ENCODE measurements at regions not wholly inside any gene's neighbourhood (a gene's known extent, or its start where the extent isn't known, plus 50 kb on each side); places are given as distances from the start of the nearest gene placed in this dataset.

GRCh38 chr22:25508161-25508560 is 56.3 kb upstream of the GRK3 start:
- TF ChIP-seq, protein P1, sequence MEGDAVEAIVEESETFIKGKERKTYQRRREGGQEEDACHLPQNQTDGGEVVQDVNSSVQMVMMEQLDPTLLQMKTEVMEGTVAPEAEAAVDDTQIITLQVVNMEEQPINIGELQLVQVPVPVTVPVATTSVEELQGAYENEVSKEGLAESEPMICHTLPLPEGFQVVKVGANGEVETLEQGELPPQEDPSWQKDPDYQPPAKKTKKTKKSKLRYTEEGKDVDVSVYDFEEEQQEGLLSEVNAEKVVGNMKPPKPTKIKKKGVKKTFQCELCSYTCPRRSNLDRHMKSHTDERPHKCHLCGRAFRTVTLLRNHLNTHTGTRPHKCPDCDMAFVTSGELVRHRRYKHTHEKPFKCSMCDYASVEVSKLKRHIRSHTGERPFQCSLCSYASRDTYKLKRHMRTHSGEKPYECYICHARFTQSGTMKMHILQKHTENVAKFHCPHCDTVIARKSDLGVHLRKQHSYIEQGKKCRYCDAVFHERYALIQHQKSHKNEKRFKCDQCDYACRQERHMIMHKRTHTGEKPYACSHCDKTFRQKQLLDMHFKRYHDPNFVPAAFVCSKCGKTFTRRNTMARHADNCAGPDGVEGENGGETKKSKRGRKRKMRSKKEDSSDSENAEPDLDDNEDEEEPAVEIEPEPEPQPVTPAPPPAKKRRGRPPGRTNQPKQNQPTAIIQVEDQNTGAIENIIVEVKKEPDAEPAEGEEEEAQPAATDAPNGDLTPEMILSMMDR (IDR thresholded peaks at IDR 0.05) = no peak
- no peak for TF ChIP-seq POLR2A (IDR thresholded peaks at IDR 0.05)
- WGBS, 2 donors = 92% methylated on average over 3 of the region's 3 CpGs
- no peaks in the 10 kb centered on the region for H3K27me3 ChIP-seq

GRCh38 chr22:25508761-25509321 is 55.6 kb upstream of the GRK3 start:
- Histone ChIP-seq H3K27me3 (no peaks in the 10 kb centered on the region), H3K36me3 (ENCODE audit: low read depth, missing control alignments) (no peaks in the 10 kb centered on the region), H3K27ac (no peak overlapping the region), H3K4me3 (no peak overlapping the region), H3K9me3 (no peaks in the 10 kb centered on the region), H3K4me1 (no peaks in the 10 kb centered on the region)
- intact Hi-C loops (cut with DNase I; ENCODE audit: low total_unique reads) = no loop called here
- TF ChIP-seq, protein P1 (IDR thresholded peaks at IDR 0.05) = no peak
- no peak for TF ChIP-seq POLR2A (IDR thresholded peaks at IDR 0.05)
- DNase-seq = no peak
- 70 to 80% methylated on average over 5 of the region's 5 CpGs for WGBS, 2 donors

More at GRCh38 chr22:25508161-25508560, 56.3 kb upstream of the GRK3 start:
- intact Hi-C loops (cut with DNase I; ENCODE audit: low total_unique reads) = no loop called here
- H3K27ac ChIP-seq = no peak overlapping the region
- H3K9me3 ChIP-seq = no peaks in the 10 kb centered on the region
- no peaks in the 10 kb centered on the region for H3K4me1 ChIP-seq
- H3K4me3 ChIP-seq = no peak overlapping the region
- no peaks in the 10 kb centered on the region for H3K36me3 ChIP-seq (ENCODE audit: low read depth, missing control alignments)
- DNase-seq = no peak

DNA sequence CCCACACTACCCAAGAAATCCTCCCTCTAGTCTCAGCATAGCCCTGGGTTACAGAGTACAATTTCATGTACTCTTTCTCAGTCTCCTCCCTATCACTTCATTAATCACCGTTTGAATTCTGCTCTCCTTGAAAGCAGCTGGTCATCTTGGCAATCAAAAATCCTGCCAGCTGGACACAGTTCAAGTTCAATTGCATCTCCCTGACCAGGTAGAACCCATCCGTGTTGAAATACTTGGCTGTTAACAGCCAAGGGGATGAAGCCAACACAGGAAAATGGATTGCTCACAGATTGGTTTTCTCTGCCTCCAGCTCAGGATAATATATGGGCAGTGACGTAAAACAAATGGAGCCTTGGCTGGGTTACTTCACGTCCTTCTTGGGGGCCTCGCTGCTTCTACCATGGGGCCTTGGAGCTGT is 55.1 kb upstream of the GRK3 start:
- TF ChIP-seq POLR2A (IDR thresholded peaks at IDR 0.05) = no peak
- TF ChIP-seq, protein P1 (IDR thresholded peaks at IDR 0.05) = no peak
- no peak overlapping the region for H3K27ac ChIP-seq
- no peak for DNase-seq
- H3K27me3 ChIP-seq = no peaks in the 10 kb centered on the region
- no peaks in the 10 kb centered on the region for H3K36me3 ChIP-seq (ENCODE audit: low read depth, missing control alignments)
- intact Hi-C loops (cut with DNase I; ENCODE audit: low total_unique reads) = no loop called here
- no peaks in the 10 kb centered on the region for H3K4me1 ChIP-seq
- H3K9me3 ChIP-seq = no peaks in the 10 kb centered on the region
- H3K4me3 ChIP-seq = no peak overlapping the region
- WGBS, 2 donors = 45 to 75% methylated on average over 5 of the region's 5 CpGs

GRCh38 chr22:25510876-25511275 is 53.6 kb upstream of the GRK3 start:
- DNase-seq = no peak
- H3K36me3 ChIP-seq (ENCODE audit: low read depth, missing control alignments) = no peaks in the 10 kb centered on the region
- H3K9me3 ChIP-seq = no peaks in the 10 kb centered on the region
- TF ChIP-seq, protein P1 (IDR thresholded peaks at IDR 0.05) = no peak
- TF ChIP-seq POLR2A (IDR thresholded peaks at IDR 0.05) = no peak
- no peak overlapping the region for H3K4me3 ChIP-seq
- intact Hi-C loops (cut with DNase I; ENCODE audit: low total_unique reads) = no loop called here
- no peaks in the 10 kb centered on the region for H3K4me1 ChIP-seq
- WGBS, 2 donors = 58 to 82% methylated on average over 3 of the region's 3 CpGs
- no peak overlapping the region for H3K27ac ChIP-seq
- no peaks in the 10 kb centered on the region for H3K27me3 ChIP-seq

DNA sequence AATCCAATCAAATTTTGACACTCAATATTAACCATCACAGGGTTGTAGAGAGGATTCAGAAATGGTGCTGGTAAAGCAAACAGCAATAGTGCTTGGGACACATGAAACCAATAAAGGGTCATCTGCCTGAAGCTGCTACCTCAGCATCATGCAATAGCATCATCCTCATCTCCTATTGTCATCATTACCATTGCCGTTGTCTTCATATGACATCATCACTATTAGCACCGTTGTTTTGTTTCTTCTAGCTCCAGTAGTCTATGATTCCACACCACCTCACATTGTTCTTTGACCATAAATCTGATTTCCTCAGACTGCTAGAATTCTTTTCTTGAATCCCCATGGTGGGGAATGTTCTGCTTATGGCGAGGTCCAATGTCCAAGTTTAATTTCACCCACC is 52.8 kb upstream of the GRK3 start:
- TF ChIP-seq, protein P1 (IDR thresholded peaks at IDR 0.05) = no peak
- TF ChIP-seq POLR2A (IDR thresholded peaks at IDR 0.05) = no peak
- Histone ChIP-seq H3K36me3 (ENCODE audit: low read depth, missing control alignments) (no peaks in the 10 kb centered on the region), H3K4me3 (no peak overlapping the region), H3K27me3 (no peaks in the 10 kb centered on the region), H3K4me1 (no peaks in the 10 kb centered on the region), H3K9me3 (no peaks in the 10 kb centered on the region), H3K27ac (no peak overlapping the region)
- intact Hi-C loops (cut with DNase I; ENCODE audit: low total_unique reads) = no loop called here
- DNase-seq = no peak
- 94 to 96% methylated on average over 3 of the region's 3 CpGs for WGBS, 2 donors
